NCI-H2196 (cell line): ENCODE measurements at regions not wholly inside any gene's neighbourhood (a gene's known extent, or its start where the extent isn't known, plus 50 kb on each side); places are given as distances from the start of the nearest gene placed in this dataset.

Experiments used
- DNase-seq: peaks from one replicate; lab custom pipeline; 2025; ENCODE audit not compliant: unreplicated experiment; lab: John Stamatoyannopoulos, UW

- no peak for DNase-seq
Observed at GRCh38 chrX:51798701-51799100, 55.5 kb downstream of the GSPT2 start.

DNA sequence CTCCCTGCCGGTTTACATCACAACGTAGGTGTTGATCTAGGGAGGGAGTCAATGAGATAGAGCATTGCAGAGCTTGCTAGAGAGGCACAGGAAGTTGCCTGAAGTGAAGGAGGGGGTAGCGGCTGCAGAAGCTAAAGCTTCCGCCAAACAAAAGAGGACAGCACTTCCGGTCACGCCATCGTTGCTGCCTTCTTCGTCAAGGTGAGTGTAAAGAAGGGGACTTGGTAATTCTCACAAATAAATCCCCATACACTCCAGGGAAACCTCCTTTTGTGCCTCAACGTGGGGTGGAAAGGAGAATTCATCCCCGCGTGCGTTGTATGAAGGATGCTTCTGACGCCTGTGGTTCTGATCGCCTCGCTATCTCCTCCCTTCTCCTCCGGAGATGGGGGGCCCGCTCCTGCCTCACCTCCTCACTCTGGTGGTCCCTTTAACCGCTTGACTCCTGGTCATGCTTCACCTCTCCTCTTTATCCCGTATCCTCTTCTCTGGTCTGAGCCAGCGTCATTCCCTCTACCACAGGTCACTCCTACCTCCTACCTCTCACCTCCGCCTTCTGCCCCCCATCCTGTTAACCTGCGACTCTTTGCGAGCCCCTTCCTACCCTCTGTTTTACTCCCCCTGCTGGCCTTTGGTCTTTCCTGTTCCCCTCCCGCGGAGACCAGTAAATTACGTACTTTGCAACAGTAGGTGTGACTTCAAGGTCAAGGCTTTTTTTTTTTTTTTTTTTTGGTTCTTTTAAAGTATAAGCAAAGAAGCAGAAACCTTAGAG, 59.9 kb downstream of the GSPT2 start:
- peak; percentile 53 for DNase-seq

- no peak for DNase-seq
Observed at GRCh38 chrX:51803833-51804232, 60.6 kb downstream of the GSPT2 start.

- no peak for DNase-seq
Observed at GRCh38 chrX:51804741-51805140, 61.5 kb downstream of the GSPT2 start.

- DNase-seq = no peak
Observed at GRCh38 chrX:51813886-51814460, 70.7 kb downstream of the GSPT2 start.

GRCh38 chrX:51824061-51824460, 69.4 kb upstream of the MAGED1 start:
- DNase-seq = no peak

GRCh38 chrX:51825436-51825835, 68.0 kb upstream of the MAGED1 start:
- no peak for DNase-seq

DNA sequence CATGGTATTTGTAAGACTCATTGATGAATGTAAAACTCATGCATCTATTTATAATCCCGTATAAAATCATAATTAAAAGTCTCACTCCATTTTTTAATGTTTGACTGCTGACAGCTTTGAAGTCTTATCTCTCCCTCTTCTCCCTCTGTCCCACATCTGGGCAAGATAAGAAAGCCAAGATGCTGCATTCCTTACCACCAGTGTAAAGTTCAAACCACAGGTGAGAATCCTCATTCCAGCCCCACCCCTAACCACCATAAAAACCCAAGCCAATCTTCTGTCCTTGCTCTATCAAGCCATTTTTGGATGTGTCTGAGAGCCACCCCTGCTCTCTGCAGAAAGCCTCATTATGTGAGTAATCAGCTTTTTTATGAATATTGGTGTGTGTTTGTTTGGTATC, 59.3 kb upstream of the MAGED1 start:
- no peak for DNase-seq

DNA sequence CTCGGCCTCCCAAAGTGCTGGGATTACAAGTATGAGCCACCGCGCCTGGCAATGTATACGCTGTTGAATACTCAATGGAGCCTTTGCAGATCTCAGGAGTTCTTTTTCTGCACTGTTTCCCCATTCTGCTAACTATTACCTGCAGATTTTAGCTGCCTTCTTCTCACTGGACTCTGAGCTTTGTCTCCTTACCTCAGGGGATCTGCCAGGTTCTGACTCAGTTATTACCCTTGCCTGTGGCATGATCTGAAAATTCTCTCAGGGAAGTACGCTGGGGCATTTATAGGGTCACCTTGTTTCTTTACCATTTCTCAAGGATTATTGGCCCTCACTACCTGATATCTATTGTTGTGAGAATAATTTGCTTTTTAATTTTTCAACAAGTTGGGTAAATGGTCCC, 56.6 kb upstream of the MAGED1 start:
- no peak for DNase-seq

DNA sequence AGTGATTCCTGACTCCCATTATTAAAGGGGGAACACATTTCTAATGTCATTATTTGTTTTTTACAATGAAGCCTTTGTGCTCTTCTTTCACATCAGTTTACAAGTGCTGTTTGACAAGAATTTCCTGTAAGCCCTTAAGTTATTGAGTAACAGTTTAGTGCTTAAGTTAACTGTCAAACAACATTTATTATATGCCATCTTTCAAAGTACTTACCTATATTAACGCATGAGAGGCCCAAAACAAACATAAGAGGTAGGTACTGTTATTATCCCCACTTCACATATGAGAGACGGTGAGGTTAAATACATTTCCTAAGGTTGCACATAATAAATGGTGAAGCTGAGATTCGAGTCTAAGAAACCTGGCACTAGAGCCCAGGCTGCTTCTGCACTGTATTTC, 56.0 kb upstream of the MAGED1 start:
- no peak for DNase-seq

GRCh38 chrX:51837921-51838320, 55.5 kb upstream of the MAGED1 start:
- DNase-seq = peak; percentile 18
